ENCODE measurements at regions not wholly inside any gene's neighbourhood (a gene's known extent, or its start where the extent isn't known, plus 50 kb on each side); places are given as distances from the start of the nearest gene placed in this dataset.

GRCh38 chrX:13440176-13440575, 120.3 kb upstream of the ATXN3L start:
- Histone ChIP-seq H2AK5ac (ENCODE audit: low read depth, low read length) (no peak overlapping the region), H2BK5ac (ENCODE audit: low read depth, low read length) (no peak overlapping the region), H4K91ac (replicated peaks; ENCODE audit: insufficient read length, low read length) (no peak overlapping the region), H3K27ac (ENCODE audit: low read depth, low read length) (no peak overlapping the region), H3K56ac (replicated peaks; ENCODE audit: insufficient read length, low read depth, low read length) (no peak overlapping the region), H3K4ac (replicated peaks; ENCODE audit: insufficient read length, low read depth, low read length) (no peak overlapping the region), H4K5ac (ENCODE audit: insufficient read length, low read depth, low read length) (no peak overlapping the region), H3K27me3 (replicated peaks in 1 of 4; ENCODE audit: control insufficient read depth in 3 of 4, extremely low read depth in 1 of 4, insufficient read depth in 3 of 4, low read length in 3 of 4) (no peaks in the 10 kb centered on the region), H4K20me1 (replicated peaks in 1 of 2; ENCODE audit: control insufficient read depth in 1 of 2, insufficient read depth in 2 of 2, low read length in 2 of 2) (no peaks in the 10 kb centered on the region), H2AFZ (ENCODE audit: low read length) (no peak overlapping the region), H2BK15ac (ENCODE audit: low read length) (no peak overlapping the region), H3K4me2 (ENCODE audit: insufficient read depth in 1 of 2, low read depth in 2 of 2, low read length in 2 of 2) (no peak overlapping the region), H3K79me1 (ENCODE audit: low read depth, low read length) (no peaks in the 10 kb centered on the region), H2BK120ac (replicated peaks; ENCODE audit: low read depth, low read length) (no peak overlapping the region), H3K4me3 (ENCODE audit: extremely low read depth in 1 of 4, insufficient read depth in 2 of 4, low read depth in 3 of 4, low read length in 4 of 4) (no peak overlapping the region), H3K9ac (replicated peaks in 1 of 4; ENCODE audit: extremely low read depth in 1 of 4, low read depth in 3 of 4, low read length in 3 of 4) (no peak overlapping the region), H3K36me3 (ENCODE audit: control insufficient read depth in 2 of 4, insufficient read depth in 4 of 4, low read length in 3 of 4) (no peaks in the 10 kb centered on the region), H3K9me3 (ENCODE audit: insufficient read depth in 2 of 2, low read depth in 1 of 2, low read length in 1 of 2) (no peaks in the 10 kb centered on the region), H2BK12ac (ENCODE audit: low read depth, low read length) (no peak overlapping the region), H3K14ac (ENCODE audit: insufficient read length) (no peak overlapping the region), H3K23ac (ENCODE audit: insufficient read length) (no peak overlapping the region), H3K4me1 (replicated peaks in 1 of 4; ENCODE audit: control insufficient read depth in 3 of 4, insufficient read depth in 4 of 4, low read length in 3 of 4) (no peaks in the 10 kb centered on the region), H3K23me2 (ENCODE audit: low read depth, low read length) (no peaks in the 10 kb centered on the region), H2BK20ac (ENCODE audit: low read length) (no peak overlapping the region), H3K18ac (ENCODE audit: extremely low read depth, low read length) (no peak overlapping the region), H3K79me2 (ENCODE audit: control insufficient read depth in 1 of 2, insufficient read depth in 2 of 2, low read length in 2 of 2) (no peaks in the 10 kb centered on the region), H4K8ac (ENCODE audit: extremely low read depth, insufficient read depth, low read length) (no peak overlapping the region)
- ChIA-PET POLR2A (ENCODE audit: partially characterized antibody) (no interaction called here), CTCF (ENCODE audit: partially characterized antibody) (no interaction called here)
- WGBS, 2 experiments (ENCODE audit: extremely low coverage in 1 of 2, insufficient coverage in 1 of 2, insufficient read length in 1 of 2, insufficient replicate concordance in 2 of 2, low coverage in 1 of 2, low lambda C conversion rate in 2 of 2, missing lambda C conversion rate in 1 of 2) = 83% methylated on average over 2 of the region's 2 CpGs; no CpG with 5 or more reads in 1 of the 2 experiments
- DNase-seq (ENCODE audit: low read depth in 1 of 2, low spot score in 2 of 2) (no peak), FAIRE-seq (no peak)
- TF ChIP-seq BCL11A (IDR thresholded peaks at IDR 0.05; ENCODE audit: low read depth in 2 of 2, low read length in 2 of 2) = no peak

All from H1 (cell line).